Uterus (tissue), 3 donors: ENCODE measurements at regions not wholly inside any gene's neighbourhood (a gene's known extent, or its start where the extent isn't known, plus 50 kb on each side); places are given as distances from the start of the nearest gene placed in this dataset.

ENCODE experiments used
- DNase-seq, 2 donors: peaks; one replicate each; pipeline ENCODE4 v3.0.0-alpha.2; 2019 to 2020
- H3K27ac ChIP-seq, 2 donors: fragments of 200-600 bp; sonication (generic); 1 replicate in 1 of 2; 2 replicates in 1 of 2; pipeline ENCODE4 v1.5.1; 2016 to 2018
- H3K27me3 ChIP-seq, 2 donors: fragments of 200-600 bp; sonication (generic); one replicate each; pipeline ENCODE4 v1.5.1; 2018 to 2019; ENCODE audit warnings: control low read depth in 1 of 2
- H3K36me3 ChIP-seq, 2 donors: fragments of 200-600 bp; sonication (generic); one replicate each; pipeline ENCODE4 v1.5.1; 2019; ENCODE audit warnings: control low read depth in 1 of 2
- H3K4me1 ChIP-seq, 2 donors: fragments of 200-600 bp; sonication (generic); one replicate each; pipeline ENCODE4 v1.5.1; 2018 to 2019; ENCODE audit warnings: control low read depth in 1 of 2
- H3K4me3 ChIP-seq, 2 donors: fragments of 200-600 bp; sonication (generic); 1 replicate in 1 of 2; 2 replicates in 1 of 2; pipeline ENCODE4 v1.5.1; 2018 to 2019; ENCODE audit warnings: mild to moderate bottlenecking in 1 of 2
- H3K9me3 ChIP-seq, 2 donors: fragments of 200-600 bp; sonication (generic); one replicate each; pipeline ENCODE4 v1.5.1; 2019; ENCODE audit warnings: control low read depth in 1 of 2
- CTCF ChIP-seq, 4 experiments: fragments of 200-600 bp in 2 of 4; fragments of 450-650 bp in 2 of 4; sonication (generic) in 2 of 4; IDR thresholded peaks; one replicate each; pipeline ENCODE4 v1.5.1; 2016 to 2019; ENCODE audit warnings: antibody characterized with exemption in 4 of 4, mild to moderate bottlenecking in 2 of 4, moderate library complexity in 1 of 4
- POLR2A ChIP-seq, 2 donors: fragments of 450-650 bp; IDR thresholded peaks; one replicate each; pipeline ENCODE4 v1.6.1; 2016; ENCODE audit warnings: antibody characterized with exemption in 2 of 2, mild to moderate bottlenecking in 1 of 2, moderate library complexity in 1 of 2
- intact Hi-C: fragments of 100-400 bp; cut with DNase I; formaldehyde crosslinking; loops from one replicate; pipeline ENCODE4 v1.15.1; 2023; ENCODE audit warnings: low total_unique reads
- donor health status: DM: yes; HTN: yes; CAD: no.

- TF ChIP-seq POLR2A (IDR thresholded peaks at IDR 0.05): no peak
- no peak for TF ChIP-seq CTCF (IDR thresholded peaks at IDR 0.05)
- intact Hi-C loops: no loop called here
- Histone ChIP-seq H3K27ac (peak overlapping the region in 1 of 2 donors; percentile 53), H3K36me3 (no peaks in the 10 kb centered on the region), H3K4me1 (no peaks in the 10 kb centered on the region), H3K27me3 (no peaks in the 10 kb centered on the region), H3K9me3 (no peaks in the 10 kb centered on the region), H3K4me3 (no peak overlapping the region)
- DNase-seq: peak; percentile 17 to 20
Measured at GRCh38 chr15:38069511-38070011, 135.1 kb downstream of the TMCO5A start.

DNA sequence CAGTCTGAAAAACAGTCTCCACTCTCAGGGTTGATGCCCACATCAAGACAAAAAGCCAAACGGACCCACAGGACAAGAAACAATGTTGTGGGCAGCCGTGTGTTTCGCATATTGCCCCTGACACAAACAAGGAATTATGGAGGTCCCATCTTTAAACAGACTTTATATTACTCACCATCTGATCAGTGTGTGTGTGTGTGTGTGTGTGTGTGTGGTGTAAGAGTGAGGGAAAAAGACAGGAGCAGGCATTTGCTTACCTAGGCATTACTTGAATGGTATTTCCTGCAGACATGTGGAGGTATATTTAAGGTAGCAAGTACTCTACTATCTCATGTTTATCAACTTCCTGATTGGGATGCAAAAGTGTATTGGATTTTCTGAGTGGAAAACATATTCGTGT, 136.3 kb downstream of the TMCO5A start:
- Histone ChIP-seq H3K4me3 (no peak overlapping the region), H3K9me3 (no peaks in the 10 kb centered on the region), H3K27me3 (no peaks in the 10 kb centered on the region), H3K27ac (no peak overlapping the region), H3K36me3 (no peaks in the 10 kb centered on the region), H3K4me1 (no peaks in the 10 kb centered on the region)
- TF ChIP-seq POLR2A (IDR thresholded peaks at IDR 0.05) (no peak), CTCF (IDR thresholded peaks at IDR 0.05) (no peak)
- intact Hi-C loops: no loop called here
- no peak for DNase-seq

DNA sequence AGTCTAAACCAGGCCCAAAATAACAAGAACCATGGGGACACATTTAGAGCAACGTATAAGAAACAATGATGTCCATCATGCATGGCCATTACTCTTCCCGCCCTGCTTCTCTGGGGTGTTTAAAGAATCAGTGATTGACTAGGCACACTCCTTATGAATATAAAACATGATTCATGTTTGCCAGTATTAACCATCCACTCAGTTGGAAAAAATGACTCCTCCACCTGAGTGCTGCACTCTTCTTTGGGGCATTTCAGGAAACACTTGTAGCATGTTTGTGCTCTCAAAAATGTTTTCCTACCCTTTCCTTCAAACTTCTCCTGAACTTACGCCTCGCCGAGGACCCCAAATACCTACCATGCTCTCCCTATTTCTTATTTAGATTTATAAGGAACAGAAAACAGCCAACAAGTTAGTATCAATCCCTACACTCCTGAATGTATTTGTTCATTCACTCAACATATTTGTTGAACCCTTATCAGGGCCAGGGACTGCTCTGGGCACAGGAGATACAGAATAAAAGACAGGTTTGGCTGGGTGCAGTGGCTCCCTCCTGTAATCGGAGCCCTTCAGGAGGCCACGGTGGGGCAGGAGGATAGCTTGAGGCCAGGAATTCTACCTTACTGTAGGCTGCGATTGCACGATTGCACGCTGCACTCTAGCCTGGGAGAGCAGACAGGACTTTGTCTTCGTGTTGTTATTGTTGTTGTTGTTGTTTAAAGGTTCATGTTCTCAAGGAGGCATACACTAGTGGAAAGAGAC, 137.0 kb downstream of the TMCO5A start:
- TF ChIP-seq POLR2A (IDR thresholded peaks at IDR 0.05) (no peak), CTCF (IDR thresholded peaks at IDR 0.05) (no peak)
- DNase-seq: no peak
- no peaks in the 10 kb centered on the region for H3K27me3 ChIP-seq
- no peak overlapping the region for H3K4me3 ChIP-seq
- no peaks in the 10 kb centered on the region for H3K36me3 ChIP-seq
- peak overlapping the region; percentile 82 to 95 for H3K27ac ChIP-seq
- no peaks in the 10 kb centered on the region for H3K9me3 ChIP-seq
- intact Hi-C loops: no loop called here
- H3K4me1 ChIP-seq: no peaks in the 10 kb centered on the region

DNA sequence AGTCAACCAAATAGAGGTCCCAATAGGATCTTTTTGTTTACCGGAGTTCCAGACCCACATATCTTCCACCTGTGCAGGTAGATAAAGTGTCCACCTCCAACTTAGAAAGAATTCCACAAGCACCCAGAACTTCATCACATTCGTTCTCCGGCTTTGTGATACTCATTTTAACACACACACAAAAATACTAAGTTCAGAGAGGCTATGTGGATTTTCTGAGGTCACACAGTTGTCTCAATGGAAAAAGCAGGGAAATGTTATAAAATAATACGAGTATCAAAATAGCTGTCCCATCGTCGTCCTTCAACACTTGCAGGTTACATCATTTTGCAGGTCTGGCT, 137.5 kb downstream of the TMCO5A start:
- no peaks in the 10 kb centered on the region for H3K36me3 ChIP-seq
- intact Hi-C loops: no loop called here
- no peaks in the 10 kb centered on the region for H3K9me3 ChIP-seq
- H3K4me1 ChIP-seq: no peaks in the 10 kb centered on the region
- peak overlapping the region; percentile 82 to 95 for H3K27ac ChIP-seq
- peak overlapping the region in 1 of 2 donors; percentile 43 for H3K4me3 ChIP-seq
- TF ChIP-seq CTCF (IDR thresholded peaks at IDR 0.05): no peak
- TF ChIP-seq POLR2A (IDR thresholded peaks at IDR 0.05): no peak
- H3K27me3 ChIP-seq: no peaks in the 10 kb centered on the region
- no peak for DNase-seq

DNA sequence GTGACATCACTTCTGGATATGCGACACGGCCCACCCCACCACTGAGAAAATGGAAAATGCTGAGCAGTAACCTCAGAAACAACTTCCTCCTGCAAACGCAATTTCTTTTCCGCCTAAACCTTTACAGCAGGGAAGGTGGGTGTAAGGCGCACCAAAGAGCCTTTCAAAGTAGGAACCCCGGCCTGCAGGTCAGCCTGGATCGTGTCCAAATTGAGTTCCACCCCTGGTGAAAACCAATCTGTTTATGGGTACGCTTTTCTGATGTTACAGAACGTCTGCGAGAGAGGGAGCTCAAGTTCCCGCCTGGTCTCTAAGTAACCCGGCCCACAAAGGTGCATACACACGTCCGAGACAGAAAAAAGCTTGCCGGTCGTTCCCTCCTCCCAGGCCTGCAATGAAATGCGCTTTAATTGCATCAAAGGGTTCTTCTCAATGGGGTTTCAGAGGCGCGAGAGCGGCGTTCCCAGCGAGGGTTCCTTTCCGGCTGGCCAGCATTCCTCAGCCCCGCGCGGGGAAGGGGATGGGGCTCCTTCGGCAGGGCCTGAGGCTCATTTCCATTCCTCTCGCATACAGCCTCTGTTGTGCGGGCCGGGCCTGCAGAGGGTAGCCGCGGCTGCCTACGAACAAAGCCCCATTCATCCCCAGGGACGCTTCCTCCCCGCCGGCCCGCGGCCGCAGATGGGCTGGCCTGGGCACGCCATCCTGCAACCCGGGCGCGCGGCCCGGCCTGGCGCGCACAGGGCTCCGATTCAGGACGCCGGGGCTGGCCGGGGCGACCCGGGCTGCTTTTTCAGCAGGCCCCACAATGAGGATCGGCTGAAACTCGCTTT, 138.1 kb downstream of the TMCO5A start:
- H3K4me1 ChIP-seq: no peaks in the 10 kb centered on the region
- intact Hi-C loops: no loop called here
- peak; percentile 61 to 66 for DNase-seq

More for the DNA sequence above, 138.1 kb downstream of the TMCO5A start:
- H3K4me3 ChIP-seq: peak overlapping the region; percentile 42 to 43
- no peaks in the 10 kb centered on the region for H3K9me3 ChIP-seq
- no peaks in the 10 kb centered on the region for H3K27me3 ChIP-seq
- TF ChIP-seq CTCF (IDR thresholded peaks at IDR 0.05) (peak in 2 of 4 experiments; percentile 14 to 49), POLR2A (IDR thresholded peaks at IDR 0.05) (peak in 1 of 2 donors; percentile 21)
- H3K36me3 ChIP-seq: no peaks in the 10 kb centered on the region
- H3K27ac ChIP-seq: peak overlapping the region; percentile 82 to 95
